ENCODE measurements at regions not wholly inside any gene's neighbourhood (a gene's known extent, or its start where the extent isn't known, plus 50 kb on each side); places are given as distances from the start of the nearest gene placed in this dataset.

DNA sequence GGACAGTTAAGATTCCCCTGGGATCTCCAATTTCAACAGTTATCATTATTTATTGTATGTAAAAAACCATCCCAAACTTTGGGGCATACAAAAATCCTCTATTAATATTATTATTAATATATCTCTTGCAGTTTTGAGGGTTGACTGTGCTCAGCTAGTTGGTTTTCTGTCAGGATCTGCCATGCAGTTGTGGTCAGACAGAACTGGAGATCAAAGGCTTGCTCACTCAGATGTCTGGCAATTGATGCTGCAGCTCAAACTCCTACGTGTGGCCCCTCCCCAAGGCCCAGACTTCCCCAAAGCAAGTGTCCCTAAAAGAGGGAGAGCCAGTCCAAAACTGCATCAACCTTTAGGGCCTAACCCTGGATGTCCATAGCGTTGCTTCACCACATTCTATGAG is 204.7 kb downstream of the TTC32 start:
- no peak for ATAC-seq (ENCODE audit: low read depth in 2 of 2)
- Histone ChIP-seq H3K27me3 (ENCODE audit: control insufficient read depth, insufficient read depth, low read length) (no peaks in the 10 kb centered on the region), H3K36me3 (ENCODE audit: control insufficient read depth, insufficient read depth, low read length) (no peaks in the 10 kb centered on the region), H3K4me3 (ENCODE audit: low read depth, low read length) (no peak overlapping the region), H3K27ac (ENCODE audit: insufficient read depth, low read length, poor library complexity, severe bottlenecking) (no peak overlapping the region), H3K4me1 (ENCODE audit: control insufficient read depth, insufficient read depth, low read length, poor library complexity, severe bottlenecking) (no peaks in the 10 kb centered on the region), H3K9me3 (ENCODE audit: control insufficient read depth in 2 of 2, low read length in 2 of 2) (no peaks in the 10 kb centered on the region)
- Mint-ChIP-seq H3K27me3 (no peaks in the 10 kb centered on the region), H3K36me3 (no peaks in the 10 kb centered on the region), H3K27ac (no peak overlapping the region), H3K9me3 (peaks cover 0 to 9% (median 3%) of the 10 kb centered on the region in 7 donors), H3K4me1 (no peaks in the 10 kb centered on the region), H3K4me3 (no peak overlapping the region)
- DNase-seq: no peak

DNA sequence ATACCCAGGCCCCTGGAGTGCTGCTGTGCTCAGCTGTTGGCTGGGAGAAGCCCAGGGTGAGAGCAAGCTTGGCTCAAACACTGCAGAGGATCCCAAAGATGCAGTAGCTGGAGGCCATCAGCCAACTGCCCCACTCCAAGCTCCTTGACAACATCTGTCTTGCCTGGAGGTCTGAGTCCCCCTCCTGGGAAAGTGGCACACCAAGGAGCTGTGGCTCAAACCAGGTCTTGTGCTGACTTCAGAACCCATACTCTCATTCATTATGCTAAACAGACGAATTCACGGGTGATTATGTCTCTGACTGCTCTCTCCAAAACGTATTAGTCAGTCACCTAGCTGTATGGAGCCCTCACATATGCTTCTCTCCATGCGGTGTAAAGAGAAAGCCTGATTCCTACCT is 206.1 kb downstream of the TTC32 start:
- H3K36me3 Mint-ChIP-seq: no peaks in the 10 kb centered on the region
- no peaks in the 10 kb centered on the region for H3K4me1 Mint-ChIP-seq
- no peak overlapping the region for H3K4me3 Mint-ChIP-seq
- Histone ChIP-seq H3K4me1 (ENCODE audit: control insufficient read depth, insufficient read depth, low read length, poor library complexity, severe bottlenecking) (no peaks in the 10 kb centered on the region), H3K27me3 (ENCODE audit: control insufficient read depth, insufficient read depth, low read length) (no peaks in the 10 kb centered on the region), H3K9me3 (ENCODE audit: control insufficient read depth in 2 of 2, low read length in 2 of 2) (no peaks in the 10 kb centered on the region), H3K4me3 (ENCODE audit: low read depth, low read length) (no peak overlapping the region), H3K36me3 (ENCODE audit: control insufficient read depth, insufficient read depth, low read length) (no peaks in the 10 kb centered on the region), H3K27ac (ENCODE audit: insufficient read depth, low read length, poor library complexity, severe bottlenecking) (no peak overlapping the region)
- no peak overlapping the region for H3K27ac Mint-ChIP-seq
- H3K9me3 Mint-ChIP-seq: peaks cover 0 to 9% (median 3%) of the 10 kb centered on the region in 7 donors
- H3K27me3 Mint-ChIP-seq: peaks cover 4% of the 10 kb centered on the region
- no peak for ATAC-seq (ENCODE audit: low read depth in 2 of 2)
- DNase-seq: no peak

- no peaks in the 10 kb centered on the region for H3K4me1 Mint-ChIP-seq
- no peaks in the 10 kb centered on the region for H3K4me1 ChIP-seq (ENCODE audit: control insufficient read depth, insufficient read depth, low read length, poor library complexity, severe bottlenecking)
- DNase-seq (no peak), ATAC-seq (ENCODE audit: low read depth in 2 of 2) (no peak)
- H3K9me3 Mint-ChIP-seq: peaks cover 0 to 8% (median 0%) of the 10 kb centered on the region in 7 donors
- no peaks in the 10 kb centered on the region for H3K9me3 ChIP-seq (ENCODE audit: control insufficient read depth in 2 of 2, low read length in 2 of 2)
- H3K36me3 ChIP-seq (ENCODE audit: control insufficient read depth, insufficient read depth, low read length): no peaks in the 10 kb centered on the region
- no peak overlapping the region for H3K4me3 Mint-ChIP-seq
- no peak overlapping the region for H3K27ac ChIP-seq (ENCODE audit: insufficient read depth, low read length, poor library complexity, severe bottlenecking)
- H3K4me3 ChIP-seq (ENCODE audit: low read depth, low read length): no peak overlapping the region
- peaks cover 5% of the 10 kb centered on the region for H3K27me3 Mint-ChIP-seq
- no peak overlapping the region for H3K27ac Mint-ChIP-seq
- no peaks in the 10 kb centered on the region for H3K36me3 Mint-ChIP-seq
- H3K27me3 ChIP-seq (ENCODE audit: control insufficient read depth, insufficient read depth, low read length): no peaks in the 10 kb centered on the region
Observed at GRCh38 chr2:19691892-19692291, 209.9 kb downstream of the TTC32 start.

- ATAC-seq (ENCODE audit: low read depth in 2 of 2): no peak
- Histone ChIP-seq H3K9me3 (ENCODE audit: control insufficient read depth in 2 of 2, low read length in 2 of 2) (no peaks in the 10 kb centered on the region), H3K27me3 (ENCODE audit: control insufficient read depth, insufficient read depth, low read length) (no peaks in the 10 kb centered on the region), H3K4me1 (ENCODE audit: control insufficient read depth, insufficient read depth, low read length, poor library complexity, severe bottlenecking) (no peaks in the 10 kb centered on the region), H3K4me3 (ENCODE audit: low read depth, low read length) (no peak overlapping the region), H3K27ac (ENCODE audit: insufficient read depth, low read length, poor library complexity, severe bottlenecking) (no peak overlapping the region), H3K36me3 (ENCODE audit: control insufficient read depth, insufficient read depth, low read length) (no peaks in the 10 kb centered on the region)
- H3K27me3 Mint-ChIP-seq: peaks cover 5% of the 10 kb centered on the region
- H3K27ac Mint-ChIP-seq: no peak overlapping the region
- no peak overlapping the region for H3K4me3 Mint-ChIP-seq
- peaks cover 0 to 6% (median 0%) of the 10 kb centered on the region in 7 donors for H3K9me3 Mint-ChIP-seq
- no peaks in the 10 kb centered on the region for H3K36me3 Mint-ChIP-seq
- no peaks in the 10 kb centered on the region for H3K4me1 Mint-ChIP-seq
- no peak for DNase-seq
Observed at GRCh38 chr2:19690429-19690828, 211.4 kb downstream of the TTC32 start.

GRCh38 chr2:19689646-19690168 is 212.1 kb downstream of the TTC32 start:
- Mint-ChIP-seq H3K36me3 (no peaks in the 10 kb centered on the region), H3K4me3 (no peak overlapping the region), H3K9me3 (peaks cover 0 to 4% (median 0%) of the 10 kb centered on the region in 7 donors), H3K27me3 (peaks cover 8% of the 10 kb centered on the region), H3K4me1 (no peaks in the 10 kb centered on the region), H3K27ac (no peak overlapping the region)
- ATAC-seq (ENCODE audit: low read depth in 2 of 2) (no peak), DNase-seq (no peak)
- Histone ChIP-seq H3K27ac (ENCODE audit: insufficient read depth, low read length, poor library complexity, severe bottlenecking) (no peak overlapping the region), H3K36me3 (ENCODE audit: control insufficient read depth, insufficient read depth, low read length) (no peaks in the 10 kb centered on the region), H3K27me3 (ENCODE audit: control insufficient read depth, insufficient read depth, low read length) (no peaks in the 10 kb centered on the region), H3K9me3 (ENCODE audit: control insufficient read depth in 2 of 2, low read length in 2 of 2) (no peaks in the 10 kb centered on the region), H3K4me3 (ENCODE audit: low read depth, low read length) (no peak overlapping the region), H3K4me1 (ENCODE audit: control insufficient read depth, insufficient read depth, low read length, poor library complexity, severe bottlenecking) (no peaks in the 10 kb centered on the region)

DNA sequence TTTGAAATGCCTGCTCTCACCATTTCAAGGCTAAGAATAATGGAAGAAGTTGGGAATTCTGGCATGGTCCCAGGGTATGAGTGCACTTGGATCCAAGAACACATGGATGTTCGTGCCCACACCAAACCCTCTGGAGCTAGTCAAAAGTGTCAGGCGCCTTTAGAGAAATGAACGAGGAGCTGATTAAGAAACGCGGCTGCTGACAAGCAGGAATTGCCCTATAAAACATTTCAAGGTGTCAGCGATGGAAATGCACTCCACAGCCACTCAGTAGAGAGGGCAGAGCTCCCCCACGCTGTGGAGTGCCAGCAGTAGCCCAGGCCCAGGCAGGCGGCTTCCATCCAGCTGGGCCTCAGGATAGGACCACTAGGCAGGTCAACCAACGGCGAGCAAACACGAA is 213.7 kb downstream of the TTC32 start:
- DNase-seq: no peak
- Histone ChIP-seq H3K9me3 (ENCODE audit: control insufficient read depth in 2 of 2, low read length in 2 of 2) (no peaks in the 10 kb centered on the region), H3K4me3 (ENCODE audit: low read depth, low read length) (no peak overlapping the region), H3K4me1 (ENCODE audit: control insufficient read depth, insufficient read depth, low read length, poor library complexity, severe bottlenecking) (no peaks in the 10 kb centered on the region), H3K27me3 (ENCODE audit: control insufficient read depth, insufficient read depth, low read length) (no peaks in the 10 kb centered on the region), H3K36me3 (ENCODE audit: control insufficient read depth, insufficient read depth, low read length) (no peaks in the 10 kb centered on the region), H3K27ac (ENCODE audit: insufficient read depth, low read length, poor library complexity, severe bottlenecking) (no peak overlapping the region)
- Mint-ChIP-seq H3K36me3 (no peaks in the 10 kb centered on the region), H3K9me3 (peaks cover 0 to 4% (median 0%) of the 10 kb centered on the region in 7 donors), H3K4me3 (no peak overlapping the region), H3K27ac (peak overlapping the region in 1 of 3 donors; percentile 32), H3K27me3 (peaks cover 9% of the 10 kb centered on the region), H3K4me1 (no peaks in the 10 kb centered on the region)
- no peak for ATAC-seq (ENCODE audit: low read depth in 2 of 2)

GRCh38 chr2:19687017-19687659 is 214.6 kb downstream of the TTC32 start:
- no peak overlapping the region for H3K4me3 ChIP-seq (ENCODE audit: low read depth, low read length)
- Mint-ChIP-seq H3K9me3 (peaks cover 0 to 2% (median 0%) of the 10 kb centered on the region in 7 donors), H3K4me3 (no peak overlapping the region), H3K36me3 (no peaks in the 10 kb centered on the region), H3K27ac (no peak overlapping the region), H3K4me1 (no peaks in the 10 kb centered on the region), H3K27me3 (peaks cover 9% of the 10 kb centered on the region)
- no peak overlapping the region for H3K27ac ChIP-seq (ENCODE audit: insufficient read depth, low read length, poor library complexity, severe bottlenecking)
- ATAC-seq (ENCODE audit: low read depth in 2 of 2) (no peak), DNase-seq (no peak)
- no peaks in the 10 kb centered on the region for H3K4me1 ChIP-seq (ENCODE audit: control insufficient read depth, insufficient read depth, low read length, poor library complexity, severe bottlenecking)
- H3K27me3 ChIP-seq (ENCODE audit: control insufficient read depth, insufficient read depth, low read length): no peaks in the 10 kb centered on the region
- no peaks in the 10 kb centered on the region for H3K9me3 ChIP-seq (ENCODE audit: control insufficient read depth in 2 of 2, low read length in 2 of 2)
- no peaks in the 10 kb centered on the region for H3K36me3 ChIP-seq (ENCODE audit: control insufficient read depth, insufficient read depth, low read length)

DNA sequence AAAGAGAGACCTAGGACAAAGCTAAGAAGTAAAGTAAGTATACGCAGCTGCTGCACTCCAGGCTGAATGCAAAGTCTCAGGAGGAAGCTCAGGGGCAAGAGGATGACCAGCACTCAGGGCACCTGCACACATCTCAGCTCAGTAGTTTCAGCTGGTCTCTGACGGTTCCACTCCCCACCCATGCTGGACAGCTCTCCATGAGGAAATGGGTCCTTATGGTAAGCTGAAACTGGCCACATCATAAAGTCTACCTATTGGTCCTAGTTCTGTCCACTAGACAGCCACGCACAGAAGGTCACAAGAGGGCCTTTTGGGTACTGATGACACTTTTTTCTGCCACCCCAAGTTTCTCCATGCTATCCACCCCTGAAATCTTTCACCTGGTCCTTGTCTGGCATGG is 215.3 kb downstream of the TTC32 start:
- Histone ChIP-seq H3K36me3 (ENCODE audit: control insufficient read depth, insufficient read depth, low read length) (no peaks in the 10 kb centered on the region), H3K9me3 (ENCODE audit: control insufficient read depth in 2 of 2, low read length in 2 of 2) (no peaks in the 10 kb centered on the region), H3K4me1 (ENCODE audit: control insufficient read depth, insufficient read depth, low read length, poor library complexity, severe bottlenecking) (no peaks in the 10 kb centered on the region), H3K27me3 (ENCODE audit: control insufficient read depth, insufficient read depth, low read length) (no peaks in the 10 kb centered on the region), H3K27ac (ENCODE audit: insufficient read depth, low read length, poor library complexity, severe bottlenecking) (no peak overlapping the region), H3K4me3 (ENCODE audit: low read depth, low read length) (no peak overlapping the region)
- DNase-seq (no peak), ATAC-seq (ENCODE audit: low read depth in 2 of 2) (no peak)
- no peak overlapping the region for H3K4me3 Mint-ChIP-seq
- H3K27ac Mint-ChIP-seq: no peak overlapping the region
- H3K4me1 Mint-ChIP-seq: no peaks in the 10 kb centered on the region
- peaks cover 9% of the 10 kb centered on the region for H3K27me3 Mint-ChIP-seq
- no peaks in the 10 kb centered on the region for H3K36me3 Mint-ChIP-seq
- peaks cover 0 to 2% (median 0%) of the 10 kb centered on the region in 7 donors for H3K9me3 Mint-ChIP-seq

Measured in CD4-positive, CD25-positive, alpha-beta regulatory T cell (primary cell).